NCI-H1092 treated with DMSO at 0.1 percent for 48 hours (cell line): ENCODE measurements at regions not wholly inside any gene's neighbourhood (a gene's known extent, or its start where the extent isn't known, plus 50 kb on each side); places are given as distances from the start of the nearest gene placed in this dataset.
"Not testable (repeated sequence)": the region's sequence is repeated elsewhere in the genome, so short reads cannot be mapped to it uniquely, and the experiment has no call there.

Experiments used
- DNase-seq: peaks from one replicate; lab custom pipeline; 2025; lab: John Stamatoyannopoulos, UW

- DNase-seq = no peak
Observed at GRCh38 chr13:56459286-56459685, 681.4 kb upstream of the PRR20A start.

GRCh38 chr13:56501750-56502149 is 639.0 kb upstream of the PRR20A start:
- DNase-seq = no peak

GRCh38 chr13:56510836-56511235 is 629.9 kb upstream of the PRR20A start:
- no peak for DNase-seq

GRCh38 chr13:56512336-56512735 is 628.4 kb upstream of the PRR20A start:
- not testable (repeated sequence) for DNase-seq

- no peak for DNase-seq
Observed at GRCh38 chr13:56515441-56515840, 625.3 kb upstream of the PRR20A start.

GRCh38 chr13:56528040-56528790 is 612.5 kb upstream of the PRR20A start:
- peak; percentile 99 for DNase-seq

GRCh38 chr13:56530096-56530495 is 610.6 kb upstream of the PRR20A start:
- DNase-seq = no peak

- DNase-seq = not testable (repeated sequence)
Observed at GRCh38 chr13:56547921-56548320, 592.8 kb upstream of the PRR20A start.

GRCh38 chr13:56558698-56559320 is 581.9 kb upstream of the PRR20A start:
- DNase-seq = no peak

GRCh38 chr13:56561327-56561726 is 579.4 kb upstream of the PRR20A start:
- DNase-seq = peak; percentile 46

GRCh38 chr13:56563663-56564062 is 577.1 kb upstream of the PRR20A start:
- no peak for DNase-seq

GRCh38 chr13:56586976-56587375 is 553.7 kb upstream of the PRR20A start:
- no peak for DNase-seq

- DNase-seq = no peak
Observed at GRCh38 chr13:56615572-56615971, 525.1 kb upstream of the PRR20A start.

GRCh38 chr13:56622840-56623239 is 517.9 kb upstream of the PRR20A start:
- no peak for DNase-seq

GRCh38 chr13:56628886-56629285 is 511.8 kb upstream of the PRR20A start:
- DNase-seq = not testable (repeated sequence)

- DNase-seq = not testable (repeated sequence)
Observed at GRCh38 chr13:56631060-56631459, 509.7 kb upstream of the PRR20A start.

GRCh38 chr13:56653043-56653442 is 487.7 kb upstream of the PRR20A start:
- no peak for DNase-seq

GRCh38 chr13:56659041-56659471 is 481.7 kb upstream of the PRR20A start:
- DNase-seq = no peak

- DNase-seq = no peak
Observed at GRCh38 chr13:56670563-56670962, 470.2 kb upstream of the PRR20A start.

- DNase-seq = no peak
Observed at GRCh38 chr13:56681404-56681803, 459.3 kb upstream of the PRR20A start.

GRCh38 chr13:56687131-56687530 is 453.6 kb upstream of the PRR20A start:
- DNase-seq = no peak

- no peak for DNase-seq
Observed at GRCh38 chr13:56697011-56697410, 443.7 kb upstream of the PRR20A start.

GRCh38 chr13:56700324-56700723 is 440.4 kb upstream of the PRR20A start:
- DNase-seq = no peak

- DNase-seq = no peak
Observed at GRCh38 chr13:56706485-56706884, 434.2 kb upstream of the PRR20A start.
